Coronary artery (tissue), 2 donors: ENCODE measurements at regions not wholly inside any gene's neighbourhood (a gene's known extent, or its start where the extent isn't known, plus 50 kb on each side); places are given as distances from the start of the nearest gene placed in this dataset.
A peak's percentile ranks its signal among the peaks of the same experiment; 100 is the strongest.

Experiments used
- DNase-seq: peaks from one replicate; pipeline ENCODE4 v3.0.0-alpha.2; 2017; ENCODE audit warnings: low spot score
- H3K27ac ChIP-seq, 2 donors: fragments of 200-600 bp; sonication (generic); one replicate each; pipeline ENCODE4 v1.5.1; 2016 to 2019
- H3K4me3 ChIP-seq: fragments of 200-600 bp; sonication (generic); 2 replicates; pipeline ENCODE4 v1.5.1; 2016; ENCODE audit warnings: mild to moderate bottlenecking, moderate library complexity
- TF ChIP-seq, protein P1 (sequence below): fragments of 200-600 bp; sonication (generic); IDR thresholded peaks from one replicate; pipeline ENCODE4 v1.5.1; 2019; ENCODE audit warnings: antibody characterized with exemption

DNA sequence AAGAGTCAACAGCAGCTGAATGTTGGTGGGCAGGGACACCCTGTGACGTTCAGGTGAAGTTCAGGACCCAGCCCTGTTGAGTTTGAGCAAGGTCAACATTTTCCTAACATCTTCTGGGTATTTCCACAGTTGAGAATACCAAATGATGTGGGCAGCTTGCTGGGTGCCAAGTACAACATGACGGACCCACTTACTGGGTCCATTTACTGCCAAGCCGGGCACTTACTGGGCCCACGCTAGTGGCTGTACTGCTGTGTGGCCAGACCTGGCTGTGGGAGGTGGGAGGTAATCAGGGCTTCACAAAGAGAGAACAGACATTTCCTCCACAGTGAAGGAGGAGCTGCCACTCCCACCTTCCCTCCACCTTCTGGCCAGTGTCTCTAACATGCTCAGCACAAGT lies 99.2 kb downstream of the PSMG1 start:
- TF ChIP-seq, protein P1, sequence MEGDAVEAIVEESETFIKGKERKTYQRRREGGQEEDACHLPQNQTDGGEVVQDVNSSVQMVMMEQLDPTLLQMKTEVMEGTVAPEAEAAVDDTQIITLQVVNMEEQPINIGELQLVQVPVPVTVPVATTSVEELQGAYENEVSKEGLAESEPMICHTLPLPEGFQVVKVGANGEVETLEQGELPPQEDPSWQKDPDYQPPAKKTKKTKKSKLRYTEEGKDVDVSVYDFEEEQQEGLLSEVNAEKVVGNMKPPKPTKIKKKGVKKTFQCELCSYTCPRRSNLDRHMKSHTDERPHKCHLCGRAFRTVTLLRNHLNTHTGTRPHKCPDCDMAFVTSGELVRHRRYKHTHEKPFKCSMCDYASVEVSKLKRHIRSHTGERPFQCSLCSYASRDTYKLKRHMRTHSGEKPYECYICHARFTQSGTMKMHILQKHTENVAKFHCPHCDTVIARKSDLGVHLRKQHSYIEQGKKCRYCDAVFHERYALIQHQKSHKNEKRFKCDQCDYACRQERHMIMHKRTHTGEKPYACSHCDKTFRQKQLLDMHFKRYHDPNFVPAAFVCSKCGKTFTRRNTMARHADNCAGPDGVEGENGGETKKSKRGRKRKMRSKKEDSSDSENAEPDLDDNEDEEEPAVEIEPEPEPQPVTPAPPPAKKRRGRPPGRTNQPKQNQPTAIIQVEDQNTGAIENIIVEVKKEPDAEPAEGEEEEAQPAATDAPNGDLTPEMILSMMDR: no peak
- no peak overlapping the region for H3K4me3 ChIP-seq
- peak overlapping the region in 1 of 2 donors; percentile 60 for H3K27ac ChIP-seq
- DNase-seq: peak; percentile 69

DNA sequence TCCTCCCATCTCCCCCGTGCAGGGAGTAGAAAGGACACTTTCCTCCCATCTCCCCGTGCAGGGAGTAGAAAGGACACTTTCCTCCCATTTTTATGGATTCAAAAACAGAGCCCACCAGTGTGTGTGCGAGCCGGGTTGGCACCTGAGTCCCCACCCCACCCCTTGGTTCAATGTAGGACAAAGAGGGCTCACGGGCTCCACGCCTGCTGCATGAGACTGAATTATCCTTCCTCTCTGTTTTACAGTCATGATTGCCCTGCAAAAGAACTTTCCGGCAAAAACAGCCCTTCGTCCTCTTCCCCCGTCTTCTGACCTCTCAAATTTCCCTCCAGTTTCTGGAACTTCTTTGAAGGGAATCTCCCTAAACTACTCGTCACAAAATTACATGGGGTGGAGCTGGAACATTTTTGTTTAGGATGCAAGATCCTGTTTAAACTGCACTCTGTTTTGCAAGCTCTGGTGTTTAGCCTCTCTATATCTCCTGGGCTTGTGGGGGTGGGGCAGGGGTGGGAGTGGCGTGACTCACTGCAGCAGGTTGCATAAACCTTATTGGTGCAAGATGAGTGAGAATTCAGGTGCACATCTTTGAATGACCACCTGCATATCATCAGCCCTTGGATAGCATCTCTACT lies 99.8 kb downstream of the PSMG1 start:
- Histone ChIP-seq H3K4me3 (peak overlapping the region; percentile 1), H3K27ac (peak overlapping the region in 1 of 2 donors; percentile 60)
- peak; percentile 69 for DNase-seq

DNA sequence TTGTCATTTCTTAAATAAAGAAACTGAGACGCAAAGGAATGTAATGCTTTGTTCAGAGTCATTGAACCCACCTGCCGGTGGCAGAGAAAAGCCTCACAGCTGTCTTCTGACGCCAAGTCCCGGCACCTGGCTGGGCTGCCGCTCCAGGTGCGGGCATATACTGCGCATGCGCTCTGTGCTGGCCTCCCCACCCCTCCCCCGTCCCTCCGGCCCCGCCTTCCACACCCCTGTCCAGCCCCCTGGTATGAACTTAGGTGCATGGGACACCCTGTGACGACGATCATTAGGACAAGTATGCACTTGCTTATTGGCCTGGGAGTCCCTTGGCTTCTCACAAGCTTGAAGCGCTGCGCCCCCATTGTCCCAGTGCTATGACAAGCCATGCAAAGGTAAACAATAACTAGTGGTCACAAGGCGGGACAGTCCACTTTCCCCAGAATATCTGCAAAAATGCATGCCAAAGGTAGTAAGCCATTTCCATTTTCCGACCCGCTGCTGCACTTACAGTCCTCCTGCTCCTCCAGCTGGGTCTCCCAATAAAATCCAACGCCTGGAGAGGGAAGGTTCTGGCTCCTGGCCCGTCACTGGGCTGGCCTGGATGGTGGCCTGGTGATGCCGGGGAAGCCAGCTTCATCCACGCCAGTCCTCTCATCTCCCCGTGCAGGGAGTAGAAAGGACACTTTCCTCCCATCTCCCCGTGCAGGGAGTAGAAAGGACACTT lies 100.4 kb downstream of the PSMG1 start:
- TF ChIP-seq, protein P1: no peak
- DNase-seq: peak; percentile 72
- Histone ChIP-seq H3K4me3 (peak overlapping the region; percentile 1), H3K27ac (peak overlapping the region in 1 of 2 donors; percentile 60)

More for the DNA sequence above, 99.8 kb downstream of the PSMG1 start:
- TF ChIP-seq, protein P1: no peak

DNA sequence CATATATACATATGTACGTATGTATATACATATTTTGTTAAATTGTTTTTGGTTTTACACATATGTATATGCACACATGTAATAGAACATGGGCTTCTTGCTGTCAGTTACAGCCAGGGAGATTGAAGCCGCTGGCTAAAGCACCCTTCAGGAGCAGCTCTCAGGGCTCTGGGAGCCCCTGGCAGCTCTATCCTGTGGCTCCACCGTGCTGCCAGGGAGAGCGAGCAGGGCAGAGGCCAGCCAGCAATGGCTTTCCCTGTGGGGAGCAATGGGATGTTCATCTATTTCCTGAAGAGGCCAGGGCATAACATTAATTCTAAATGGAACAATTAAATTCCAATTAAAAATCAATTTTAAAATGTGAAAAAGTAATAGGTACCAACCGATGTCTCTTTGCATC lies 102.9 kb downstream of the PSMG1 start:
- peak; percentile 54 for DNase-seq
- TF ChIP-seq, protein P1: no peak
- Histone ChIP-seq H3K4me3 (no peak overlapping the region), H3K27ac (no peak overlapping the region)

DNA sequence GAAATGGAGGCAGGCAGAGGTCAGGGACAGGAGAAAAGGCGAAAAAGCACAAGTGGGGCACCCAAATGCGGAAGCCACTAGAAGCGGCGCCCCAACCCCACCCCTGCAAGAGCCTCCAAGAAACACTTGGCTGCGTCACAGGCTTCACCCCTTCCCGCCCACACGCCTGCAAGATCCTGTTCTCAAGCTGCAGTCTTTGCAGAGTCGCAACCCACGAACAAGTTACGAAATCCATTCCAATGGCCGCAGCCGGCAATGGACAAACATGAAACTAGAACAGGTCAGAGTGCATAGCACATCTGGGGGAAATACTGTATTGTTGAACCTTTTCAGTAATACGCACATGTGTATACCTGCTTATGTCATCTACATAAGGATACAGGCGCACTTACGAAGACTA lies 103.6 kb downstream of the PSMG1 start:
- TF ChIP-seq, protein P1: no peak
- Histone ChIP-seq H3K27ac (peak overlapping the region in 1 of 2 donors; percentile 37), H3K4me3 (no peak overlapping the region)
- DNase-seq: peak; percentile 80

DNA sequence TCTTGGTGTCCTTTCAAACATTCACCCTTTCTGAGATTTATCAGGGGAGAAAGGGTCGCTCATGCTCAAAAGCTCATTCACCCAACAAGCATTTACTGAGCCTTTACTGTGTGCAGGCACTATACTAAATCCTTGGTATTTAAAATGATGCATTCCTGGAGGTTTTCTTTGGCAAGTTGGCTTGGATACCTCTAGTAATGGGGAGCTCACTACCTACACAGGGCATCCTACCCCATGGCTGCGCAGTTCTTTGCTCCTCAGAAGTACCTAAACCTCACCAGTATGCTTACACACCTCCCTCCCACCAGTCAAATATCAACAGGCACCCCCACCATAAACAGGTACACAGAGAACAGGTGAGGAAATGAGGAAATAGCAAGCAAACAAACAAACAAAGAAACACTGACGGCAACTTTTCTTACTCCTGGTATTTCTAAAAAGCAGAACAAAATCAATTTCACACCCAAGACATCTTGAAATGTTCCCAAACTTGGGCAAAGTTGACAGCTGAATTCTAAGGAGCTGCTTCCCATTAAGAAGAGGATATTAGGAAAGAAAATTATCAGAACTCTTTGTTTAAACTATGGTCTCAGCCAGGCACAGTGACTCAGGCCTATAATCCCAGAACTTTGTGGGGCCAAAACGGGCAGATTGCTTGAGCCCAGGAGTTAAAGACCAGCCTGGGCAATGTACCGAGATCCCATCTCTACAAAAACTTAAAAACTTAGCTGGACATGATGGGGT lies 104.8 kb downstream of the PSMG1 start:
- Histone ChIP-seq H3K27ac (peak overlapping the region in 1 of 2 donors; percentile 64), H3K4me3 (no peak overlapping the region)
- DNase-seq: peak; percentile 21
- TF ChIP-seq, protein P1: no peak
